ENCODE measurements at regions not wholly inside any gene's neighbourhood (a gene's known extent, or its start where the extent isn't known, plus 50 kb on each side); places are given as distances from the start of the nearest gene placed in this dataset.
"Not testable (repeated sequence)": the region's sequence is repeated elsewhere in the genome, so short reads cannot be mapped to it uniquely, and the experiment has no call there.

DNA sequence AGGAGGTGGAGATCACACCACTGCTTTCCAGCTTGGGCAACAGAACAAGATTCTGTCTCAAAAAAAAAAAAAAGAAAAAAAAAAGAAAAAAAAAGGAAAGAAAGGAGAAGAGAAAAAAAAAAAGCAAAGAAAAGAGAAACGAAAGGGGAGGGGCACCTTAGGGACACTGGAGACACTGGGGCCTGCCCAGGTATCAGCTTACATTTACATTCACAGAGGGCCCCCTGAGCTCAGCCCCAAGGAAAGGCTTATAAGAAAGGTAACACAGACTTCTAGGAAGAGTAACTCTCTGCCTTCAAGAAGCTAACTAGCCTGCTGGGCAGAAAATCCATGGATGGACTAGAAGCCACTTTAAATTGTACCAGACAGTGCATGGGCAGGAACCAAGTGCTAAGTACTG is 108.8 kb downstream of the NPY start:
- H3K4me3 ChIP-seq (IDR thresholded peaks at IDR 0.05; ENCODE audit: insufficient read depth, low read depth, low read length) = no peak overlapping the region
- no peaks in the 10 kb centered on the region for H3K27me3 ChIP-seq (ENCODE audit: insufficient read depth, low read depth)
- H2AFZ ChIP-seq (ENCODE audit: low read depth) = no peak overlapping the region
- H3K4me1 ChIP-seq (ENCODE audit: low read depth, poor library complexity, severe bottlenecking) = peaks cover 7% of the 10 kb centered on the region
- no peak overlapping the region for H3K27ac ChIP-seq
- no peaks in the 10 kb centered on the region for H3K79me2 ChIP-seq (ENCODE audit: insufficient read depth, low read depth)
- H3K9ac ChIP-seq = no peak overlapping the region
- no peak overlapping the region for H3K4me2 ChIP-seq
- no peaks in the 10 kb centered on the region for H4K20me1 ChIP-seq (ENCODE audit: insufficient read depth)
- H3K36me3 ChIP-seq (ENCODE audit: insufficient read depth) = no peaks in the 10 kb centered on the region
- TF ChIP-seq, protein P1, sequence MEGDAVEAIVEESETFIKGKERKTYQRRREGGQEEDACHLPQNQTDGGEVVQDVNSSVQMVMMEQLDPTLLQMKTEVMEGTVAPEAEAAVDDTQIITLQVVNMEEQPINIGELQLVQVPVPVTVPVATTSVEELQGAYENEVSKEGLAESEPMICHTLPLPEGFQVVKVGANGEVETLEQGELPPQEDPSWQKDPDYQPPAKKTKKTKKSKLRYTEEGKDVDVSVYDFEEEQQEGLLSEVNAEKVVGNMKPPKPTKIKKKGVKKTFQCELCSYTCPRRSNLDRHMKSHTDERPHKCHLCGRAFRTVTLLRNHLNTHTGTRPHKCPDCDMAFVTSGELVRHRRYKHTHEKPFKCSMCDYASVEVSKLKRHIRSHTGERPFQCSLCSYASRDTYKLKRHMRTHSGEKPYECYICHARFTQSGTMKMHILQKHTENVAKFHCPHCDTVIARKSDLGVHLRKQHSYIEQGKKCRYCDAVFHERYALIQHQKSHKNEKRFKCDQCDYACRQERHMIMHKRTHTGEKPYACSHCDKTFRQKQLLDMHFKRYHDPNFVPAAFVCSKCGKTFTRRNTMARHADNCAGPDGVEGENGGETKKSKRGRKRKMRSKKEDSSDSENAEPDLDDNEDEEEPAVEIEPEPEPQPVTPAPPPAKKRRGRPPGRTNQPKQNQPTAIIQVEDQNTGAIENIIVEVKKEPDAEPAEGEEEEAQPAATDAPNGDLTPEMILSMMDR (conservative IDR thresholded peaks at IDR 0.05; ENCODE audit: low read depth, low read length) = no peak

DNA sequence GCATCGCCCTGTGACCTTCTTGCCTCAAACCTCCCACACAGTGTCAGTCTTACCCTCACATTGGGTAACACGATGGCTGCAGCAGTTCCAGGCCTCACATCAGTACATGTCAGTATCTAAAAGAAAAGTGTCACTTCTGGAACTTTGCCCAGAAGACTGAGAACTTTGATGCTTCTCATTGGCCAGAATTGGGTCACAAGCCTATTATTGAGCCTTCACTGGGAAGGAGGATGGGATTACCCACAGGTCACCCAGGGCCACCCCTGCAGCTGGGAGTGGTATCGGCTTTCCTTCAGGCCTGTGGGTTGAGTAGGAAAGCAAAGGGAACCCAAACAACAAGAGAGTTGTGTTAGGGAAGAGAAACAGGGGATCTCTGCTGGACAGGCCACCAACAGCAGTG is 111.5 kb downstream of the NPY start:
- Histone ChIP-seq H4K20me1 (ENCODE audit: insufficient read depth) (no peaks in the 10 kb centered on the region), H3K4me3 (IDR thresholded peaks at IDR 0.05; ENCODE audit: insufficient read depth, low read depth, low read length) (no peak overlapping the region), H3K27me3 (ENCODE audit: insufficient read depth, low read depth) (no peaks in the 10 kb centered on the region), H3K36me3 (ENCODE audit: insufficient read depth) (no peaks in the 10 kb centered on the region), H3K79me2 (ENCODE audit: insufficient read depth, low read depth) (no peaks in the 10 kb centered on the region), H3K4me2 (no peak overlapping the region), H3K9ac (no peak overlapping the region), H3K4me1 (ENCODE audit: low read depth, poor library complexity, severe bottlenecking) (peaks cover 7% of the 10 kb centered on the region), H2AFZ (ENCODE audit: low read depth) (no peak overlapping the region), H3K27ac (no peak overlapping the region)
- TF ChIP-seq, protein P1 (conservative IDR thresholded peaks at IDR 0.05; ENCODE audit: low read depth, low read length) = no peak

DNA sequence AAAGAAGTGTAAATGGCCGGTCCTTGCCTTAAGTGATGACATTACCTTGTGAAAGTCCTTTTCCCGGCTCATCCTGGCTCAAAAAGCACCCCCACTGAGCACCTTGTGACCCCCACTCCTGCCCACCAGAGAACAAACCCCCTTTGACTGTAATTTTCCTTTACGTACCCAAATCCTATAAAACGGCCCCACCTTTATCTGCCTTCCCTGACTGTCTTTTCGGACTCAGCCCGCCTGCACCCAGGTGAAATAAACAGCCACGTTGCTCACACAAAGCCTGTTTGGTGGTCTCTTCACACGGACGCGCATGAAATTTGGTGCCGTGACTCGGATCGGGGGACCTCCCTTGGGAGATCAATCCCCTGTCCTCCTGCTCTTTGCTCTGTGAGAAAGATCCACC is 112.4 kb downstream of the NPY start:
- H2AFZ ChIP-seq (ENCODE audit: low read depth); H3K4me2 ChIP-seq; H3K4me3 ChIP-seq (IDR thresholded peaks at IDR 0.05; ENCODE audit: insufficient read depth, low read depth, low read length); H3K4me1 ChIP-seq (ENCODE audit: low read depth, poor library complexity, severe bottlenecking); H3K27me3 ChIP-seq (ENCODE audit: insufficient read depth, low read depth); H3K9ac ChIP-seq; H4K20me1 ChIP-seq (ENCODE audit: insufficient read depth); H3K27ac ChIP-seq; H3K79me2 ChIP-seq (ENCODE audit: insufficient read depth, low read depth); H3K36me3 ChIP-seq (ENCODE audit: insufficient read depth): not testable (repeated sequence)

DNA sequence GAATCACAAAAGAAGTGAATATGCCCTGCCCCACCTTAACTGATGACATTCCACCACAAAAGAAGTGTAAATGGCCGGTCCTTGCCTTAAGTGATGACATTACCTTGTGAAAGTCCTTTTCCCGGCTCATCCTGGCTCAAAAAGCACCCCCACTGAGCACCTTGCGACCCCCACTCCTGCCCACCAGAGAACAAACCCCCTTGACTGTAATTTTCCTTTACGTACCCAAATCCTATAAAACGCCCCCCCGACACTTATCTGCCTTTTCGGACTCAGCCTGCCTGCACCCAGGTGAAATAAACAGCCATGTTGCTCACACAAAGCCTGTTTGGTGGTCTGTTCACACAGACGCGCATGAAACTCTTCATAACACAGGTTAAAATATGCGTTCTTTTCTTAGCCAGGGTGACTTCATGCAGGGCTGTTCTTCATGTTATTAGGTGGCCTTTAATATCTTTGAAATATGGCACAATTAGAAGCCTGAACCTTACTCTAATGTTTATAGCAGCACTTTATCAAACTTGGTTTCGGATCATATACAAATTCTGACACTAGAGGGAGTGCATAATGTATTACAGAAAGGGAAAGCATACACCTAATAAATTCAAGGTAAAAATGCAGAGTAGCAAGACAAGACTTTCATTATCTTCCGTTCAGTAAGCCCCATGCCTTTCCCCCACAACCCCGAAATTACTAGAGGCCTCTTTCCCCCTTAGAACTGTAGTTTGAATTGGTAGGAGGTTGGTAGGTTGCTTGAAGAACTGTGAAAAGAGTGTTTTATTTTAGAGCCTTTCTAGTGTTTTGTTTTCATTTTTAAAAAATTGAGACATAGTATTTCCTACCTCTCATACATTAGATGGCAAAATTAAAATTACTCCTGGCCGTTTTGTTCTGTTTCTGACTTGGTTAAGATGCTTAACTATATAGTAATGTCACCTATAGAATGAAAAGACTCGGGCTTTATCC is 117.9 kb downstream of the NPY start:
- peaks cover 8% of the 10 kb centered on the region for H3K4me1 ChIP-seq (ENCODE audit: low read depth, poor library complexity, severe bottlenecking)

More for the DNA sequence above, 117.9 kb downstream of the NPY start:
- Histone ChIP-seq H3K4me2 (peak overlapping the region; percentile 24; the same call in 1 of the 2 replicates), H3K4me3 (IDR thresholded peaks at IDR 0.05; ENCODE audit: insufficient read depth, low read depth, low read length) (no peak overlapping the region), H3K9ac (no peak overlapping the region), H4K20me1 (ENCODE audit: insufficient read depth) (no peaks in the 10 kb centered on the region), H3K27me3 (ENCODE audit: insufficient read depth, low read depth) (no peaks in the 10 kb centered on the region), H3K79me2 (ENCODE audit: insufficient read depth, low read depth) (no peaks in the 10 kb centered on the region), H3K36me3 (ENCODE audit: insufficient read depth) (no peaks in the 10 kb centered on the region), H3K27ac (no peak overlapping the region), H2AFZ (ENCODE audit: low read depth) (peak overlapping the region; percentile 11; the same call in 1 of the 2 replicates)
- TF ChIP-seq, protein P1 (conservative IDR thresholded peaks at IDR 0.05; ENCODE audit: low read depth, low read length) = peak; percentile 62

Measured in KMS-11 (cell line).